ENCODE measurements at regions not wholly inside any gene's neighbourhood (a gene's known extent, or its start where the extent isn't known, plus 50 kb on each side); places are given as distances from the start of the nearest gene placed in this dataset.
A peak's percentile ranks its signal among the peaks of the same experiment; 100 is the strongest.

- no peaks in the 10 kb centered on the region for H3K27me3 Mint-ChIP-seq
- H3K27ac Mint-ChIP-seq = no peak overlapping the region
- peaks cover 1% of the 10 kb centered on the region for H3K36me3 Mint-ChIP-seq
- no peaks in the 10 kb centered on the region for H3K4me1 Mint-ChIP-seq
- H3K9me3 Mint-ChIP-seq = peaks cover 0 to 8% (median 5%) of the 10 kb centered on the region in 3 donors
- no peak overlapping the region for H3K4me3 Mint-ChIP-seq
Observed at GRCh38 chr14:98374136-98374535, 897.9 kb downstream of the BCL11B start.

DNA sequence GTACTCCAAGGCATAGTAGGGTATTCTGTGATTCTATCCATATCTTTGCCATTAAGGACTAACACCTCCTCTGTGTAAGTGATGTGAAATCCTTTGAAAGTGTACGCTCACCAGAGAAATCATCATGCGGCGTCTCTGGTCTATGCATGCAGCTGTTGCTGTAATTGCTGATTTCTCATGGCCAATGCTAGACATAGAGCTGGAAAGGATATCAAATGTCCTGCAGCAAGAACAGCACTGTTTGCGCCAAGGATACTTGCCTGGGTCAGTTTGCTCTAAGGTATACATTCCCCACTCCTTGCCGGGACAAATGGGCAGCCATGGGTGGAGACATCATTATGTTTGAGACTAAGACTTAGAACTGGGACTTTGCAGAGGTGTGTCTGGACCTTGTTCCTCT is 896.4 kb downstream of the BCL11B start:
- H3K27ac Mint-ChIP-seq = no peak overlapping the region
- H3K36me3 Mint-ChIP-seq = peaks cover 1% of the 10 kb centered on the region
- H3K27me3 Mint-ChIP-seq = no peaks in the 10 kb centered on the region
- H3K4me1 Mint-ChIP-seq = no peaks in the 10 kb centered on the region
- no peak overlapping the region for H3K4me3 Mint-ChIP-seq
- peaks cover 3 to 6% (median 5%) of the 10 kb centered on the region in 3 donors for H3K9me3 Mint-ChIP-seq

DNA sequence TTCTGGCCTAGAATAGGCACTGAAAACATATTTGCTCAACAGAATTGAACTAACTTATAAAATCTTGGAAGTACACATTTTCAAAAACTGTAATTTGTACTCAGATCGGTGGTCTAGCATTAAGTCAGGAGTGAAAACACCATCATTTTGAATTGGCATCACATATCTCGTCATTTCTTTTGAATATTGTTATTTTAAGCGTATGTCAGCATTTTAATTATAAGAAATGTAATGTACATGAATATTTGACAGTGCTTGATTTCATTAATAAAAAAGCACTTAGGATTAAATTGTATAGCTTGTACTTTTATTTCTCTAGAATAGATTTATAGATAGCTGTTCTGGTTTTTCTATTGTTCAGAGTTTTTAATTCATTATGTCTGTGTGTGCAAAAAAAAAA is 892.2 kb downstream of the BCL11B start:
- Mint-ChIP-seq H3K27ac (no peak overlapping the region), H3K4me1 (no peaks in the 10 kb centered on the region), H3K27me3 (no peaks in the 10 kb centered on the region), H3K4me3 (no peak overlapping the region), H3K36me3 (peaks cover 1% of the 10 kb centered on the region), H3K9me3 (peaks cover 5 to 14% (median 5%) of the 10 kb centered on the region in 3 donors)

GRCh38 chr14:98382662-98383061 is 889.3 kb downstream of the BCL11B start:
- Mint-ChIP-seq H3K27me3 (no peaks in the 10 kb centered on the region), H3K4me1 (no peaks in the 10 kb centered on the region), H3K4me3 (peak overlapping the region in 1 of 4 donors; percentile 7), H3K36me3 (no peaks in the 10 kb centered on the region), H3K27ac (no peak overlapping the region), H3K9me3 (peaks cover 4 to 14% (median 6%) of the 10 kb centered on the region in 3 donors)

GRCh38 chr14:98385851-98386250 is 886.1 kb downstream of the BCL11B start:
- H3K36me3 Mint-ChIP-seq = peaks cover 2% of the 10 kb centered on the region
- no peaks in the 10 kb centered on the region for H3K27me3 Mint-ChIP-seq
- no peak overlapping the region for H3K4me3 Mint-ChIP-seq
- H3K4me1 Mint-ChIP-seq = no peaks in the 10 kb centered on the region
- peaks cover 4 to 9% (median 8%) of the 10 kb centered on the region in 3 donors for H3K9me3 Mint-ChIP-seq
- H3K27ac Mint-ChIP-seq = no peak overlapping the region

GRCh38 chr14:98391061-98391460 is 880.9 kb downstream of the BCL11B start:
- Mint-ChIP-seq H3K4me1 (no peaks in the 10 kb centered on the region), H3K9me3 (peaks cover under 1 to 6% (median 4%) of the 10 kb centered on the region in 3 donors), H3K27ac (peak overlapping the region in 1 of 3 donors; percentile 16), H3K4me3 (no peak overlapping the region), H3K27me3 (no peaks in the 10 kb centered on the region), H3K36me3 (peaks cover 2% of the 10 kb centered on the region)

- no peaks in the 10 kb centered on the region for H3K4me1 Mint-ChIP-seq
- no peaks in the 10 kb centered on the region for H3K27me3 Mint-ChIP-seq
- H3K27ac Mint-ChIP-seq = no peak overlapping the region
- H3K9me3 Mint-ChIP-seq = peaks cover 4 to 6% (median 6%) of the 10 kb centered on the region in 3 donors
- H3K36me3 Mint-ChIP-seq = peaks cover 2% of the 10 kb centered on the region
- no peak overlapping the region for H3K4me3 Mint-ChIP-seq
Observed at GRCh38 chr14:98393527-98393926, 878.5 kb downstream of the BCL11B start.

GRCh38 chr14:98404811-98405210 is 867.2 kb downstream of the BCL11B start:
- no peak overlapping the region for H3K4me3 Mint-ChIP-seq
- no peaks in the 10 kb centered on the region for H3K27me3 Mint-ChIP-seq
- H3K4me1 Mint-ChIP-seq = no peaks in the 10 kb centered on the region
- no peaks in the 10 kb centered on the region for H3K36me3 Mint-ChIP-seq
- H3K27ac Mint-ChIP-seq = no peak overlapping the region
- H3K9me3 Mint-ChIP-seq = peaks cover 0 to 9% (median under 1%) of the 10 kb centered on the region in 3 donors

DNA sequence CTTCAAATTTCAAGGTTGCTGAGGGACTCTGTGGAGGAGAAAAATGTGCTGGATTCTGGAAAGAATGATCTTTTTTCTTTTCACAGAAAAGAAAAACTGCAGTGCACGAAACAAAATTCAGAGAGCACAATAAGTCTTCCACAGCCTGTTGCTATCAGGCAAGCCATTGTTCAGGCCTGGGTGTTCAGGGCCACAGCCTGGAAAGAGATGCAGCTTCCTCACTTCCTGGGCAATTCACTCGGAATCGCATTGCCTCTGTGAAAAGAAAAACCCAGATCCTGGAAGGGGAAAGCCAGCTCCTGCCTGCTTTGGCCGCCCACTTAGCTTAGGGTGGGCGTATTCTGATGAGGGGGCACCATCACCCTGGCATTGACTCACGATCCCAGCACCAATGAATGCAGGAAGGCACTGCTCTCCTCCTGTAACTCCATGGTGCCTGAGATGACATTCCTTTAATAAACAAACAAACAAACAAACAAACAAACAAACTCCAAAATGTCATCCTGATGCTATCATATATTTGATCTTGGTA is 863.9 kb downstream of the BCL11B start:
- H3K27ac Mint-ChIP-seq = no peak overlapping the region
- H3K36me3 Mint-ChIP-seq = no peaks in the 10 kb centered on the region
- H3K27me3 Mint-ChIP-seq = no peaks in the 10 kb centered on the region
- H3K9me3 Mint-ChIP-seq = peaks cover 0 to 13% (median 4%) of the 10 kb centered on the region in 3 donors
- H3K4me1 Mint-ChIP-seq = no peaks in the 10 kb centered on the region
- H3K4me3 Mint-ChIP-seq = no peak overlapping the region

DNA sequence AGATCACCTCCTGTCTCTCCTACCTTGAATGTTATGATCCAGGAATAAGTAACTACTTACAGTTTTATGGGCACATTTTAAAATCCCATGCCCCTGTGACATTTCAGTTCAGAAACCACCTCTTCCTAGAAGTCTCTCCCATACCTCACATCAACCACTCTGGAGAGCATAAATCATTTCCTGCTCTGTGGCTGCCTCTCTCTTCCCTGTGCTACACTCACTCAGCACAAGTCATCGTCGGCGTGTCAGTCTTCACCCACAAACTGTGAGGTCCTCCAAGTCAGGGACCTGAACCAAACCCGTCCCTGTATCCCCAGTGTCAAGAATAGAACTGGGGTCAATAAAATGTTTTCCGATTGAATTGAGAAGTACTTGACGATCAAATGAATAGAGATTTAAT is 863.3 kb downstream of the BCL11B start:
- Mint-ChIP-seq H3K9me3 (peaks cover 0 to 13% (median 4%) of the 10 kb centered on the region in 3 donors), H3K27ac (peak overlapping the region in 1 of 3 donors; percentile 14), H3K27me3 (no peaks in the 10 kb centered on the region), H3K4me1 (no peaks in the 10 kb centered on the region), H3K4me3 (no peak overlapping the region), H3K36me3 (no peaks in the 10 kb centered on the region)

GRCh38 chr14:98411154-98411553 is 860.8 kb downstream of the BCL11B start:
- H3K27me3 Mint-ChIP-seq = no peaks in the 10 kb centered on the region
- no peaks in the 10 kb centered on the region for H3K4me1 Mint-ChIP-seq
- H3K36me3 Mint-ChIP-seq = no peaks in the 10 kb centered on the region
- H3K27ac Mint-ChIP-seq = peak overlapping the region in 1 of 3 donors; percentile 15
- peaks cover 0 to 10% (median 4%) of the 10 kb centered on the region in 3 donors for H3K9me3 Mint-ChIP-seq
- no peak overlapping the region for H3K4me3 Mint-ChIP-seq

GRCh38 chr14:98412431-98412830 is 859.6 kb downstream of the BCL11B start:
- Mint-ChIP-seq H3K27ac (peak overlapping the region in 1 of 3 donors; percentile 69), H3K27me3 (no peaks in the 10 kb centered on the region), H3K4me1 (no peaks in the 10 kb centered on the region), H3K9me3 (peaks cover 0 to 7% (median 4%) of the 10 kb centered on the region in 3 donors), H3K4me3 (no peak overlapping the region), H3K36me3 (no peaks in the 10 kb centered on the region)

- no peak overlapping the region for H3K4me3 Mint-ChIP-seq
- no peaks in the 10 kb centered on the region for H3K36me3 Mint-ChIP-seq
- no peaks in the 10 kb centered on the region for H3K4me1 Mint-ChIP-seq
- peaks cover 2 to 4% (median 2%) of the 10 kb centered on the region in 3 donors for H3K9me3 Mint-ChIP-seq
- H3K27me3 Mint-ChIP-seq = no peaks in the 10 kb centered on the region
- no peak overlapping the region for H3K27ac Mint-ChIP-seq
Observed at GRCh38 chr14:98415766-98416165, 856.2 kb downstream of the BCL11B start.

DNA sequence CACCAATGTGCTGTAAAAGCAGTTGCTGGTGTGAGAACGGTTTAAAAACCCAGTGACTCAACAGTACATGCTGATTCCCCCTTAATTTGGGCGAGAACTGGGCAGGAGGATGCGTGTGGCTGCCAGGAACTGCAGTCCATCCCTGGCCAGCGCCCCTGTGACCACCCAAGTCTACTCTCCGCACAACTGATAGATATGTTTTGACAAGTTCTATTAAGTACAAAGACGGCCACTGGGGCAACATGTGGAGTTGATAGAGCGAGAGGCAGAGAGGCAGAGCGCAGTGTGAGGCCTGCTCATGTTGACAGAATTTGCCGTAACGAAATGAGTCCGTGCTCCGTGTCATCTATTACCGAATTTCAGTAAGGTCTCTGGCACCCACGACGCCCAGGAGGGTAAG is 855.0 kb downstream of the BCL11B start:
- peaks cover 0 to 2% (median 0%) of the 10 kb centered on the region in 3 donors for H3K9me3 Mint-ChIP-seq
- H3K27ac Mint-ChIP-seq = no peak overlapping the region
- no peaks in the 10 kb centered on the region for H3K4me1 Mint-ChIP-seq
- H3K36me3 Mint-ChIP-seq = no peaks in the 10 kb centered on the region
- H3K4me3 Mint-ChIP-seq = no peak overlapping the region
- H3K27me3 Mint-ChIP-seq = no peaks in the 10 kb centered on the region

DNA sequence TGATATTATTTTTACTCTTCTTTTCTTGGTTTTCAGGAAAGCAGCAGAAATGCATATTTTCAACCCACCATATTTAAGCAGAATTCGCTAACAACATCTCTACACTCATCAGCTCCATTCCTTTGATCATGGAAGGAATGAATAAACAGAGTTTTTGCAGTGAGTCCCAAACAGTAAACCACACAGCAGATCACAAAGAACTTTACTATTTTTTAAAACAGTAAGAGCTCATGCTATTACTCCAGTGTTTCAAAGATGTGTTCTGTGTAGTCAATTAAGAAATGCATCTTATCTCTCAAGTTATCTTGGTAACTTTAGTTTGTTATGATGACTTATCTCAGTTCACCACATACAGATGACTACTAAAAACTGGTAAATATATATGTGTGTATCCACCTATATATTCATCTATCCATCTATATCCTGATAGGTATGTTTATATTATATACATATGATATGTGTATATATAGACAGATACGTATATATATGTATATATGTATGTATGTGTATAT is 843.5 kb downstream of the BCL11B start:
- Mint-ChIP-seq H3K4me3 (no peak overlapping the region), H3K9me3 (peaks cover 1 to 13% (median 10%) of the 10 kb centered on the region in 3 donors), H3K36me3 (no peaks in the 10 kb centered on the region), H3K27me3 (no peaks in the 10 kb centered on the region), H3K4me1 (no peaks in the 10 kb centered on the region), H3K27ac (no peak overlapping the region)

GRCh38 chr14:98433436-98433835 is 838.6 kb downstream of the BCL11B start:
- Mint-ChIP-seq H3K36me3 (no peaks in the 10 kb centered on the region), H3K9me3 (peaks cover 4 to 15% (median 6%) of the 10 kb centered on the region in 3 donors), H3K27me3 (no peaks in the 10 kb centered on the region), H3K4me3 (no peak overlapping the region), H3K27ac (no peak overlapping the region), H3K4me1 (no peaks in the 10 kb centered on the region)
